ENCODE measurements at regions not wholly inside any gene's neighbourhood (a gene's known extent, or its start where the extent isn't known, plus 50 kb on each side); places are given as distances from the start of the nearest gene placed in this dataset.

- Histone ChIP-seq H3K9me1 (ENCODE audit: control insufficient read depth, insufficient read depth, low read length) (no peaks in the 10 kb centered on the region), H3K9ac (ENCODE audit: insufficient read depth in 1 of 2, low read depth in 2 of 2, low read length in 2 of 2) (peak overlapping the region in 1 of 2 experiments; percentile 56; a peak in 2 of 4 replicates), H2AFZ (ENCODE audit: low read depth, low read length) (peak overlapping the region; percentile 13), H3K27ac (ENCODE audit: extremely low read depth, low read depth, low read length) (no peak overlapping the region), H3K79me2 (ENCODE audit: control insufficient read depth, insufficient read depth, low read length) (no peaks in the 10 kb centered on the region), H3K4me1 (replicated peaks in 1 of 2; ENCODE audit: control insufficient read depth in 2 of 2, insufficient read depth in 2 of 2, low read length in 2 of 2) (peaks cover 34 to 65% of the 10 kb centered on the region in 2 experiments), H3K36me3 (ENCODE audit: control insufficient read depth, insufficient read depth, low read length) (no peaks in the 10 kb centered on the region), H3K4me2 (ENCODE audit: insufficient read depth, low read length) (no peak overlapping the region), H3K27me3 (ENCODE audit: control insufficient read depth in 2 of 2, insufficient read depth in 2 of 2, low read length in 2 of 2) (no peaks in the 10 kb centered on the region), H3K4me3 (no peak overlapping the region), H4K20me1 (replicated peaks; ENCODE audit: control insufficient read depth, insufficient read depth, low read length) (no peaks in the 10 kb centered on the region), H3K9me3 (replicated peaks; ENCODE audit: control insufficient read depth, insufficient read depth, low read depth, low read length) (no peaks in the 10 kb centered on the region)
- in situ Hi-C loops (cut with MboI) (no loop called here), intact Hi-C loops (cut with micrococcal nuclease) (no loop called here)
- no peak for DNase-seq (ENCODE audit: extremely low read depth in 1 of 4, low spot score in 3 of 4)
- FAIRE-seq, result no peak
- 61% methylated on average over 12 of the region's 14 CpGs for WGBS (ENCODE audit: insufficient coverage, low coverage, missing lambda C conversion rate)
- ATAC-seq, result no peak
- no peak for TF ChIP-seq ZFP36 (IDR thresholded peaks at IDR 0.05; ENCODE audit: low read depth, low read length, partially characterized antibody)
- TF ChIP-seq ZNF586 (CRISPR knock-in tag; conservative IDR thresholded peaks at IDR 0.05), result no peak
- TF ChIP-seq SPI1 (IDR thresholded peaks at IDR 0.05; ENCODE audit: borderline replicate concordance, low read depth, low read length), result no peak
- no peak for TF ChIP-seq MCM5 (IDR thresholded peaks at IDR 0.05; ENCODE audit: low read depth)
- no peak for TF ChIP-seq FOXM1 (IDR thresholded peaks at IDR 0.05; ENCODE audit: low read depth)
- no peak for TF ChIP-seq FOXM1 (CRISPR knock-in tag; IDR thresholded peaks at IDR 0.05; ENCODE audit: low read depth)
- TF ChIP-seq ZNF23 (CRISPR knock-in tag; IDR thresholded peaks at IDR 0.05), result no peak
- TF ChIP-seq CREM (IDR thresholded peaks at IDR 0.05; ENCODE audit: low read depth), result no peak
- TF ChIP-seq SRSF3 (IDR thresholded peaks at IDR 0.05; ENCODE audit: insufficient read depth, low read length), result no peak
- no peak for TF ChIP-seq SFPQ (IDR thresholded peaks at IDR 0.05; ENCODE audit: low read depth, low read length)
- no peak for TF ChIP-seq ZNF79 (CRISPR knock-in tag; IDR thresholded peaks at IDR 0.05; ENCODE audit: low read depth)
- no peak for TF ChIP-seq HOXB6 (CRISPR knock-in tag; IDR thresholded peaks at IDR 0.05; ENCODE audit: borderline replicate concordance)
- no peak for TF ChIP-seq ZNF3 (CRISPR knock-in tag; IDR thresholded peaks at IDR 0.05)
- no peak for TF ChIP-seq ESRRA (IDR thresholded peaks at IDR 0.05; ENCODE audit: borderline replicate concordance, low read depth)
- ChIA-PET CTCF (ENCODE audit: low intra/inter-chr PET ratio) (no interaction called here), POLR2A (interaction anchor here (0.6 to 1.5 kb wide), 8 partner anchors 11 to 1621 kb away, joined by 3 to 6 read pairs (median 3); partner anchors contain the start of gene ID2)
- no TSS peak for BruUV-seq (replicated peaks)
These were observed 141.9 kb upstream of the ID2 start for GRCh38 chr2:8539743-8540551.

Data from K562 (cell line).